GM23338 (cell line): ENCODE measurements at regions not wholly inside any gene's neighbourhood (a gene's known extent, or its start where the extent isn't known, plus 50 kb on each side); places are given as distances from the start of the nearest gene placed in this dataset.

Experiments
- CREB1 ChIP-seq: fragments of 250-450 bp; sonication (Bioruptor Pico); IDR thresholded peaks from 2 replicates; pipeline ENCODE4 v1.5.0; 2020; ENCODE audit warnings: low read depth, mild to moderate bottlenecking, moderate library complexity
- EZH2 ChIP-seq: fragments of 200-600 bp; sonication (generic); IDR thresholded peaks from one replicate; pipeline ENCODE4 v1.8.0; 2017; ENCODE audit warnings: antibody characterized with exemption, mild to moderate bottlenecking, low read depth; ENCODE audit not compliant: unreplicated experiment
- EZH2phosphoT487 ChIP-seq: fragments of 200-600 bp; sonication (generic); IDR thresholded peaks from one replicate; pipeline ENCODE4 v1.8.1; 2018; ENCODE audit warnings: antibody characterized with exemption; ENCODE audit not compliant: unreplicated experiment
- JUNB ChIP-seq: IDR thresholded peaks from one replicate; pipeline ENCODE4 v1.6.1; 2016; ENCODE audit warnings: antibody characterized with exemption; ENCODE audit not compliant: unreplicated experiment
- POLR2AphosphoS5 ChIP-seq: IDR thresholded peaks from 2 replicates; pipeline ENCODE4 v1.6.1; 2016; ENCODE audit warnings: antibody characterized with exemption, low read depth
- REST ChIP-seq: IDR thresholded peaks from one replicate; pipeline ENCODE4 v1.6.1; 2018; ENCODE audit warnings: antibody characterized with exemption; ENCODE audit not compliant: unreplicated experiment
- STAT1 ChIP-seq: IDR thresholded peaks from one replicate; pipeline ENCODE4 v1.6.1; 2016; ENCODE audit warnings: antibody characterized with exemption; ENCODE audit not compliant: unreplicated experiment
- ZNF114 ChIP-seq: fragments of 250-450 bp; sonication (Bioruptor Pico); IDR thresholded peaks from 2 replicates; pipeline ENCODE4 v1.5.0; 2020; ENCODE audit warnings: mild to moderate bottlenecking, moderate library complexity
- ZNF462 ChIP-seq: fragments of 250-450 bp; sonication (Bioruptor Pico); IDR thresholded peaks from 2 replicates; pipeline ENCODE4 v1.5.0; 2020; ENCODE audit warnings: mild to moderate bottlenecking, moderate library complexity
- TF ChIP-seq, protein P1 (sequence below), 2 experiments: fragments of 200-600 bp in 1 of 2; sonication (generic) in 1 of 2; conservative IDR thresholded peaks; 2 replicates each; pipeline versions ENCODE4 v1.5.1 to v1.6.1; 2016 to 2017; ENCODE audit warnings: antibody characterized with exemption in 2 of 2, low read depth in 2 of 2, mild to moderate bottlenecking in 2 of 2, moderate library complexity in 1 of 2
- TF ChIP-seq, protein P2 (sequence below): IDR thresholded peaks from 2 replicates; pipeline ENCODE4 v1.6.1; 2016; ENCODE audit warnings: antibody characterized with exemption

DNA sequence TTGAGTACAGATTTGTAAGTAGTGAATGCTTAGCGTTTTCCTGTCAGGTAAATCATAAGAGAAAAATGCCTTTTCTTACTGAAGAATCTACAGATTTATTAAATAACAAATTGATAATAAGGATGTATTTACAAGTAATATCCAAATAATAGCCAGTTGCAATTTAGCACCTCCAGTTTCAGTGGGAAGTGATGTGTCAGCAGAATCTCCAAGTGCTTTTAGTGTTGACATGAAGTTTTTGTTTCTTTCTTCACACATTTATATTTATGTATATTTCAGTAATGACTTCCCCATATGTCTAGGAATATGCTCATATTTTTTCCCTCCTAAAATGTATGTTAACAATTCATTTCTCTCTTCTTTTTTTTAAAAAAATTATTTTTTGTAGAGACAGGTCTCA, 229.9 kb upstream of the GRIN3A start:
- TF ChIP-seq, protein P1, sequence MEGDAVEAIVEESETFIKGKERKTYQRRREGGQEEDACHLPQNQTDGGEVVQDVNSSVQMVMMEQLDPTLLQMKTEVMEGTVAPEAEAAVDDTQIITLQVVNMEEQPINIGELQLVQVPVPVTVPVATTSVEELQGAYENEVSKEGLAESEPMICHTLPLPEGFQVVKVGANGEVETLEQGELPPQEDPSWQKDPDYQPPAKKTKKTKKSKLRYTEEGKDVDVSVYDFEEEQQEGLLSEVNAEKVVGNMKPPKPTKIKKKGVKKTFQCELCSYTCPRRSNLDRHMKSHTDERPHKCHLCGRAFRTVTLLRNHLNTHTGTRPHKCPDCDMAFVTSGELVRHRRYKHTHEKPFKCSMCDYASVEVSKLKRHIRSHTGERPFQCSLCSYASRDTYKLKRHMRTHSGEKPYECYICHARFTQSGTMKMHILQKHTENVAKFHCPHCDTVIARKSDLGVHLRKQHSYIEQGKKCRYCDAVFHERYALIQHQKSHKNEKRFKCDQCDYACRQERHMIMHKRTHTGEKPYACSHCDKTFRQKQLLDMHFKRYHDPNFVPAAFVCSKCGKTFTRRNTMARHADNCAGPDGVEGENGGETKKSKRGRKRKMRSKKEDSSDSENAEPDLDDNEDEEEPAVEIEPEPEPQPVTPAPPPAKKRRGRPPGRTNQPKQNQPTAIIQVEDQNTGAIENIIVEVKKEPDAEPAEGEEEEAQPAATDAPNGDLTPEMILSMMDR (conservative IDR thresholded peaks at IDR 0.05; ENCODE audit: low read depth in 2 of 2): no peak
- TF ChIP-seq POLR2AphosphoS5 (no peak), CREB1 (CRISPR knock-in tag) (no peak), EZH2 (no peak), EZH2phosphoT487 (no peak), JUNB (no peak), REST (no peak), STAT1 (no peak), ZNF462 (CRISPR knock-in tag) (no peak), ZNF114 (CRISPR knock-in tag) (no peak)
- TF ChIP-seq, protein P2, sequence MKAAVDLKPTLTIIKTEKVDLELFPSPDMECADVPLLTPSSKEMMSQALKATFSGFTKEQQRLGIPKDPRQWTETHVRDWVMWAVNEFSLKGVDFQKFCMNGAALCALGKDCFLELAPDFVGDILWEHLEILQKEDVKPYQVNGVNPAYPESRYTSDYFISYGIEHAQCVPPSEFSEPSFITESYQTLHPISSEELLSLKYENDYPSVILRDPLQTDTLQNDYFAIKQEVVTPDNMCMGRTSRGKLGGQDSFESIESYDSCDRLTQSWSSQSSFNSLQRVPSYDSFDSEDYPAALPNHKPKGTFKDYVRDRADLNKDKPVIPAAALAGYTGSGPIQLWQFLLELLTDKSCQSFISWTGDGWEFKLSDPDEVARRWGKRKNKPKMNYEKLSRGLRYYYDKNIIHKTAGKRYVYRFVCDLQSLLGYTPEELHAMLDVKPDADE: no peak
